SJSA1 (cell line): ENCODE measurements at regions not wholly inside any gene's neighbourhood (a gene's known extent, or its start where the extent isn't known, plus 50 kb on each side); places are given as distances from the start of the nearest gene placed in this dataset.

ENCODE experiments used
- DNase-seq, 2 experiments: peaks; one replicate each; pipeline ENCODE4 v3.0.0-alpha.2; 2015 to 2020; ENCODE audit warnings: low spot score in 2 of 2, low read depth in 1 of 2
- H3K27ac ChIP-seq: fragments of 250-450 bp; sonication (Bioruptor Pico); 2 replicates; pipeline ENCODE4 v1.5.1; 2020; ENCODE audit warnings: mild to moderate bottlenecking, moderate library complexity
- H3K27me3 ChIP-seq: fragments of 250-450 bp; sonication (Bioruptor Pico); replicated peaks from 2 replicates; pipeline ENCODE4 v1.5.1; 2020; ENCODE audit warnings: mild to moderate bottlenecking, moderate library complexity
- H3K36me3 ChIP-seq: fragments of 250-450 bp; sonication (Bioruptor Pico); 2 replicates; pipeline ENCODE4 v1.5.1; 2020; ENCODE audit warnings: mild to moderate bottlenecking
- H3K4me1 ChIP-seq: fragments of 250-450 bp; sonication (Bioruptor Pico); replicated peaks from 2 replicates; pipeline ENCODE4 v1.6.1; 2021; ENCODE audit warnings: mild to moderate bottlenecking
- H3K4me3 ChIP-seq: fragments of 250-450 bp; sonication (Bioruptor Pico); 2 replicates; pipeline ENCODE4 v1.5.1; 2020; ENCODE audit warnings: mild to moderate bottlenecking
- H3K9me3 ChIP-seq: fragments of 250-450 bp; sonication (Bioruptor Pico); replicated peaks from 2 replicates; pipeline ENCODE4 v1.5.1; 2020; ENCODE audit warnings: mild to moderate bottlenecking

DNA sequence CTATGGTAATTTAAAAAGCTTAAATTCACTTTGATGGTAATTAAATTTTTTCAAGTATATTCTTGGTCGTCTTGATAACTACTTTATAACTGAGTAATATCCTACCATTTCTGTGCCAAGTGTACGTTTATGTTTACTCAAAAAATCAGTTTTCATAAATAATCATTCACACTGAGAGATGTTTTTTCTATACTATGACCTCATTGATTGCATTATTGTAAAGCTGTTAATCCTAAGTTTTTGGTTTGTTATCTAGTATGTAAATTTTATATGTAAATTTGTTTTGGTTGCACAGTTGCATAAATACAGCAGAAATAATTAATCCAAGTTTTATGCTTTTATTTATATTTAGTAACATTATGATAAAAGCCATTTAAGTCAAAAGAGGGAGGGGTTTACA lies 196.4 kb upstream of the PRICKLE1 start:
- Histone ChIP-seq H3K4me3 (no peak overlapping the region), H3K4me1 (peaks cover 11% of the 10 kb centered on the region), H3K27me3 (no peaks in the 10 kb centered on the region), H3K9me3 (no peaks in the 10 kb centered on the region; the same call in 1 of the 2 replicates), H3K27ac (no peak overlapping the region), H3K36me3 (no peaks in the 10 kb centered on the region)
- no peak for DNase-seq

- no peak overlapping the region for H3K27ac ChIP-seq
- H3K27me3 ChIP-seq: no peaks in the 10 kb centered on the region
- no peaks in the 10 kb centered on the region for H3K4me1 ChIP-seq
- H3K9me3 ChIP-seq: no peaks in the 10 kb centered on the region
- DNase-seq: no peak
- no peaks in the 10 kb centered on the region for H3K36me3 ChIP-seq
- H3K4me3 ChIP-seq: no peak overlapping the region
These were observed 191.1 kb upstream of the PRICKLE1 start for GRCh38 chr12:42780671-42781070.

- Histone ChIP-seq H3K4me3 (no peak overlapping the region), H3K4me1 (no peaks in the 10 kb centered on the region), H3K27me3 (no peaks in the 10 kb centered on the region), H3K9me3 (no peaks in the 10 kb centered on the region), H3K36me3 (no peaks in the 10 kb centered on the region), H3K27ac (no peak overlapping the region)
- no peak for DNase-seq
These were observed 189.8 kb upstream of the PRICKLE1 start for GRCh38 chr12:42779186-42779859.

DNA sequence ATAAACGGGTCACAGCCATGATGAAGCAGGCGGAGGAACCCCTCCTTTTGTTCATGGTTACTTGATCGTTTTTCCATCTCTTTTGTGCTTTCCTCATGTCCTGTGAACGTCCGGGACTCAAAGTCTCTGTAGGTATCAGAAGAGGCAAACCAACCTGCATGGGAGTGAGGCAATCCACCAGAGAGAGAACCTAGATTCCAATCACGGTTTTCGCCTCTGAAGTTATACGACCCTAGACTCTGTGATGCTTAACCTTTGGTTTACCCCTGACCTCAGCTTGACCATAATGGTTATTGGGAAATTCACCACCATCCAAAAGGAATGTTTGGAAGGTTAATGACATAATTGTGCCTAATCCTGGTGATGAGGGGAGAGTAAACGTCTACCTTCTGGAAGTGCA lies 186.8 kb upstream of the PRICKLE1 start:
- Histone ChIP-seq H3K4me1 (no peaks in the 10 kb centered on the region), H3K36me3 (no peaks in the 10 kb centered on the region), H3K27me3 (no peaks in the 10 kb centered on the region), H3K27ac (no peak overlapping the region), H3K4me3 (no peak overlapping the region), H3K9me3 (no peaks in the 10 kb centered on the region)
- DNase-seq: no peak

DNA sequence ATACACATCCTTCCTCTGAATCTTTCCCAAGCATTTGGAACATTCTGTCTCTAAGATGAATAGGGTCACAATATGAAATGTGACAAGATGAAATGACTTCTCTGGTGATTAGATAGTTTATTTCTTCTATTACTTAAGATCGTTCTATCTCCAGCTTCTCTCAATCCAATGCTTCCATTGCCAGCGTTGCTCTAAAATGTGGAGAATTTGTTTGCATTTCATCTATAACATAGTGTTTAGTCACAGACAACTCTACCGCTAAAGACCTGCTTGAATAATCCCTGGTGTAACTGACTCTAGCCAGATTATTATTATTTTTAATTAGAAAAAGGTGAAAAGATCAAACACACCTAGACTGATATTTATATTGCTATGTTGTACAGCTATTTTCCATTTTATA lies 184.7 kb upstream of the PRICKLE1 start:
- no peak for DNase-seq
- Histone ChIP-seq H3K9me3 (no peaks in the 10 kb centered on the region), H3K36me3 (no peaks in the 10 kb centered on the region), H3K27me3 (no peaks in the 10 kb centered on the region), H3K27ac (no peak overlapping the region), H3K4me3 (no peak overlapping the region), H3K4me1 (no peaks in the 10 kb centered on the region)

DNA sequence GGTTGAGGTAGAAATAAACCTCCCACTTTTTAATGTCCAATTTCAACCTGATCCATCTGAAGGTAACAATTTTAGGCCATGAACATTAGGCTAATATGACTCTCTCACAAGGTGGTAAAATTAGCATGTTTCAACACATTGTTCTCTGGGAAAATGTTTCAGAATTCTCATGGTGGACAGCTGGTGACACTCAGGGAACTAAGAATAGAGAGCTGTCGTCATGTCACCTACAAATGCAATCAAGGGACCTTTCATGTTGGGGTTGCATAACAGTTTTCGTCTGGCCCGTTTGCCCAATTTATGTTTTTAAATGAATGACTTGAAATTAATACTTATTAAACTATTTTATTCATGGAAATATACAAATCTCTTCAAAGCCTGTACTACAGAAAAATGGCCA lies 180.7 kb upstream of the PRICKLE1 start:
- no peaks in the 10 kb centered on the region for H3K36me3 ChIP-seq
- H3K4me3 ChIP-seq: no peak overlapping the region
- no peaks in the 10 kb centered on the region for H3K27me3 ChIP-seq
- H3K27ac ChIP-seq: no peak overlapping the region
- no peaks in the 10 kb centered on the region for H3K4me1 ChIP-seq
- no peaks in the 10 kb centered on the region for H3K9me3 ChIP-seq
- DNase-seq: no peak

- Histone ChIP-seq H3K27ac (no peak overlapping the region), H3K9me3 (no peaks in the 10 kb centered on the region), H3K27me3 (no peaks in the 10 kb centered on the region), H3K36me3 (no peaks in the 10 kb centered on the region), H3K4me3 (no peak overlapping the region), H3K4me1 (no peaks in the 10 kb centered on the region)
- no peak for DNase-seq
These were observed 179.9 kb upstream of the PRICKLE1 start for GRCh38 chr12:42769455-42769854.

GRCh38 chr12:42767998-42768397 lies 178.5 kb upstream of the PRICKLE1 start:
- no peak overlapping the region for H3K4me3 ChIP-seq
- no peak for DNase-seq
- no peaks in the 10 kb centered on the region for H3K36me3 ChIP-seq
- no peaks in the 10 kb centered on the region for H3K9me3 ChIP-seq
- H3K4me1 ChIP-seq: no peaks in the 10 kb centered on the region
- no peak overlapping the region for H3K27ac ChIP-seq
- no peaks in the 10 kb centered on the region for H3K27me3 ChIP-seq

- Histone ChIP-seq H3K36me3 (no peaks in the 10 kb centered on the region), H3K9me3 (no peaks in the 10 kb centered on the region), H3K27me3 (no peaks in the 10 kb centered on the region), H3K4me3 (no peak overlapping the region), H3K27ac (no peak overlapping the region), H3K4me1 (no peaks in the 10 kb centered on the region)
- no peak for DNase-seq
These were observed 177.9 kb upstream of the PRICKLE1 start for GRCh38 chr12:42767326-42767954.

DNA sequence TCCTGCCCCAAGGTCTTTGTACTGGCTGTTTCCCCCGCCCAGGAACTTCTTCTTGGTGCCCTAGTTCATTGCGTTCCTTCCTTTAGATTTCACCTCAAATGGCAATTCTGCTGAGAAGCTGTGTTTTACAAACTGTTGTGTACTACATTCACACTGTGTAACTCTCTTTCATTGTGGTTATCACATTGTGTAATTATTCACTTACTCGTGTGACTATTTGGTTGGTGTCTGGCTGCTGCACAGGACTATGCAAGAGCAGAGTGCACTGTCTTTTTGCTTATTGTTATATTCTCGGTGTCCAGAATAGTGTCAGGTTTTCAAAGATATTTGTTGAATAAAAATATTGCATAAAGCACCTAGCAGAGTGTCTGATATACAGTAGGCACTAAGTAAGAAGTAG lies 177.2 kb upstream of the PRICKLE1 start:
- no peak overlapping the region for H3K27ac ChIP-seq
- H3K4me1 ChIP-seq: peaks cover 5% of the 10 kb centered on the region
- no peaks in the 10 kb centered on the region for H3K9me3 ChIP-seq
- H3K4me3 ChIP-seq: no peak overlapping the region
- H3K27me3 ChIP-seq: no peaks in the 10 kb centered on the region
- no peak for DNase-seq
- no peaks in the 10 kb centered on the region for H3K36me3 ChIP-seq

GRCh38 chr12:42766026-42766425 lies 176.5 kb upstream of the PRICKLE1 start:
- Histone ChIP-seq H3K27ac (no peak overlapping the region), H3K4me3 (no peak overlapping the region), H3K27me3 (no peaks in the 10 kb centered on the region), H3K4me1 (peaks cover 13% of the 10 kb centered on the region), H3K36me3 (no peaks in the 10 kb centered on the region), H3K9me3 (no peaks in the 10 kb centered on the region)
- DNase-seq: no peak

GRCh38 chr12:42763682-42764081 lies 174.1 kb upstream of the PRICKLE1 start:
- H3K9me3 ChIP-seq: no peaks in the 10 kb centered on the region
- H3K27ac ChIP-seq: no peak overlapping the region
- peaks cover 13% of the 10 kb centered on the region for H3K4me1 ChIP-seq
- DNase-seq: no peak
- no peaks in the 10 kb centered on the region for H3K27me3 ChIP-seq
- no peaks in the 10 kb centered on the region for H3K36me3 ChIP-seq
- H3K4me3 ChIP-seq: no peak overlapping the region

DNA sequence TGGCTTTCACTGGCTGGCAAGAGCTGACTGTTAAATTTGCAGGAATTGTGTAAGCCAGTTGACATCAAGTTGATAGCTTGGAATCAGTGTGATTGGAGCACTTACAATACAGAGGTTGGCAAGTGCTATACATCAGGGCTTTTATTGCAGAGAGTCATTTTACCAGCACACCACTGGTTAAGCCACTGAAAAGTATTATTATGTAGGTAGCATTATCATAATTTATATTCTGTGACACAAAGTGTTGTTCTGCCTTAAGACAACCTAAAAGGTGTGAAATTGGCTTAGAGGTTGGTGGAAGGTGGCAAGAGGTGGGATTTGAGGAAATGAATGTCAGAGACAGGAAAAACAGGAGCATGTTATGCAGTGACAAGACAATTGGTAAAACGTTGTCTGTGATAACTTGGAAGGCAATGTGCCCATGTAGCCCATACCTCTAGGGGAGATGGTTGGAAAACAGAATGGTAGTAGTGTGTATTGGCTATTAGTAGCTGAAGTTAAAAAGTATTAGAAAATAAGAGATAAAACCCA lies 172.9 kb upstream of the PRICKLE1 start:
- Histone ChIP-seq H3K4me3 (no peak overlapping the region), H3K36me3 (no peaks in the 10 kb centered on the region), H3K27me3 (no peaks in the 10 kb centered on the region), H3K9me3 (no peaks in the 10 kb centered on the region), H3K27ac (no peak overlapping the region), H3K4me1 (peaks cover 16% of the 10 kb centered on the region)
- DNase-seq: no peak

DNA sequence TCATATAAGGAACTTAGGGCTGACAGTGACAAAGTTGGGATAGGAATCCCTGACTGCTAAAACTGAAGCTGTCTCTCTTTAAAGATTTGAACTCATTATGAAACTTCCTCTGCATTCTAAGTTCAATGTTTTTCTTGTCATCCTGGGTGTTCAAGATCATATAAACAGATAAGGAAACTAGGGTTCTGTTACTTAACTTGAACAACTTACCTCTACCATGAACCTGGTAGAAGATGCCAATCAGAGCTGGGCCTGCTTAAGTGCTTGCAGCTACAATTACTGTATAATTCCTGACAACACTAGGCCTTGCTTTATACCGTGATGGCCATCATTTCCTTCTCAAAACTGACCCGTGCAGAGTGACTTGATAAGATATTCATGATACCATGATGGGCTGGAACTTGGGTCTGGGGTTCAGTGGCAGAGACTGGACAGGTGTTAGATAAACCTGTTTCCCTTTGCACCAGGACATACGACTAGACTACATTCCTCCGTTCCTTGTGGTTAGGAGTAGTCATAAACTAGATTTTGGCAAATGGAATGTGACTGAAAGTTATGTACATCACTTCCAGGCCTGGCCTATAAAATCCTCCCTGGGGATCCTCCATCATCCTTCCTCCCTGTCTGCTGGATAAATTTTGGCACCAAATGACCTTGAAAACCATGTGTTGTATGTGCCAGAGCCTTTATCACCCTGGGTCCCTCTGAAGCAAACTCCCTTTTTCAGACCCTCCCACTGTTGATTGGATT lies 172.2 kb upstream of the PRICKLE1 start:
- Histone ChIP-seq H3K27me3 (no peaks in the 10 kb centered on the region), H3K4me1 (peaks cover 23% of the 10 kb centered on the region), H3K4me3 (no peak overlapping the region), H3K9me3 (no peaks in the 10 kb centered on the region), H3K27ac (no peak overlapping the region), H3K36me3 (no peaks in the 10 kb centered on the region)
- DNase-seq: no peak
